GM13977 (cell line): ENCODE measurements at regions not wholly inside any gene's neighbourhood (a gene's known extent, or its start where the extent isn't known, plus 50 kb on each side); places are given as distances from the start of the nearest gene placed in this dataset.
"Not testable (repeated sequence)": the region's sequence is repeated elsewhere in the genome, so short reads cannot be mapped to it uniquely, and the experiment has no call there.

Experiments
- DNase-seq: peaks from one replicate; pipeline ENCODE4 v3.0.0; 2012; ENCODE audit warnings: low spot score
- CTCF ChIP-seq: IDR thresholded peaks from 2 replicates; pipeline ENCODE4 v1.5.1; 2012; ENCODE audit warnings: mild to moderate bottlenecking, control low read depth; ENCODE audit not compliant: insufficient read depth; ENCODE audit errors: extremely low read depth, missing control alignments
- in situ Hi-C: fragments of 300-500 bp; cut with MboI; formaldehyde crosslinking; loops from one replicate; pipeline ENCODE4 v1.12.0; 2022; ENCODE audit warnings: low sequenced_read_pairs, low pct_unique_long_range_greater_than_20kb, mixed read lengths, inconsistent platforms; ENCODE audit not compliant: unreplicated experiment

- in situ Hi-C loops: no loop called here
- no peak for DNase-seq
- no peak for TF ChIP-seq CTCF
Measured at GRCh38 chr6:51116723-51117122, 298.1 kb downstream of the TFAP2B start.

- TF ChIP-seq CTCF: no peak
- DNase-seq: no peak
- in situ Hi-C loops: no loop called here
Measured at GRCh38 chr6:51118792-51119191, 300.1 kb downstream of the TFAP2B start.

GRCh38 chr6:51120016-51120415 lies 301.3 kb downstream of the TFAP2B start:
- no peak for DNase-seq
- in situ Hi-C loops: no loop called here
- no peak for TF ChIP-seq CTCF

DNA sequence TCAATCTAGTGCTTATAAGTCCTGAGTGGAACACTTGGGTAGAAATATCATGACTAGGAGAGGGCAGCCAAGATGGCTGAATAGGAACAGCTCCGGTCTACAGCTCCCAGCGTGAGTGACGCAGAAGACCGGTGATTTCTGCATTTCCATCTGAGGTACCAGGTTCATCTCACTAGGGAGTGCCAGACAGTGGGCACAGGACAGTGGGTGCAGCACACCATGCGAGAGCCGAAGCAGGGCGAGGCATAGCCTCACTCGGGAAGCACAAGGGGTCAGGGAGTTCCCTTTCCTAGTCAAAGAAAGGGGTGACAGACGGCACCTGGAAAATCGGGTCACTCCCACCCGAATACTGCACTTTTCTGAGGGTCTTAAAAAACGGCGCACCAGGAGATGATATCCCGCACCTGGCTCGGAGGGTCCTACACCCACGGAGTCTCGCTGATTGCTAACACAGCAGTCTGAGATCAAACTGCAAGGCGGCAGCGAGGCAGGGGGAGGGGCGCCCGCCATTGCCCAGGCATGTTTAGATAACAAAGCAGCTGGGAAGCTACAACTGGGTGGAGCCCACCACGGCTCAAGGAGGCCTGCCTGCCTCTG lies 302.8 kb downstream of the TFAP2B start:
- DNase-seq: not testable (repeated sequence)

GRCh38 chr6:51129043-51129442 lies 310.4 kb downstream of the TFAP2B start:
- DNase-seq: no peak
- in situ Hi-C loops: no loop called here
- TF ChIP-seq CTCF: no peak

More for the DNA sequence above, 302.8 kb downstream of the TFAP2B start:
- in situ Hi-C loops: not testable (repeated sequence)

DNA sequence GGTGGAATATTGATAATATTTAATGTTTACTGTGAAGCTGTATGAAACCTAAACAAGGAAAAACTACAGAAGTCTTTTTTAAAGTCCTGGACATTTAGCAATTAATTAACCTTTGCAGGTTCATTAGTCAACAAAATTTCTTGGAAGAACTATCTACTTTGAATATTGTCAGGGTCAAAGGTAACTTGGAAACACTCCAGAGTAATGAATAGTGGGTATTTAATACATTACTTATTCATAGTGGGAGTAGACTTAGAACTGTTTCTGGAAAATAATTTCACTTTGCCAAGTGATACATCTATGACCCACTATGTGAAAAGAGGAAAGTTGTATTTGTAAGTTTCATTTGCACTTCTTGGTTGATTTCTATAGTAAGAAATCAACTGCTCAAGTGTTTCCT lies 319.1 kb downstream of the TFAP2B start:
- in situ Hi-C loops: no loop called here
- no peak for TF ChIP-seq CTCF
- no peak for DNase-seq

DNA sequence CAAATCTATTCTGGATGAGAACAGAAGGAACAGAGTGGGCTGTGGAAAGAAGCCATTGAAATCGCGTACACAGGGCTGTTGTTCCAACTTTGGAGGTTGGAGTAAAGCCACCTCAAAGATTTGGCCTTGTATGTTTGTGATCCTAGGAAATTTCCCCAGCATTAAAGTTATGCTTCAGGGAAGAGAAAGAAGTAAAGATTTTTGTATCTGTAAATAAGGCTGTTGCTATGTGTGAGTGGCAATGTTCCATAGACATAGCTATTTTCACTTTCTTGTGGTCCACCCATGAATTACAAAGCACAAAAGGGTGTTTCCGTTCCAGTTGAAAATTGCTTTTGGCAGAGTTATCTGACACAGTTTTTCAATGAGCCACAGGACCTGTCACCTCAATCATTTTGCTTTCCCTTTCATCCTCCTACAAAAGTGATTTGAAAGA lies 321.3 kb downstream of the TFAP2B start:
- no peak for DNase-seq
- in situ Hi-C loops: no loop called here
- no peak for TF ChIP-seq CTCF
